PC-9 (cell line): ENCODE measurements at regions not wholly inside any gene's neighbourhood (a gene's known extent, or its start where the extent isn't known, plus 50 kb on each side); places are given as distances from the start of the nearest gene placed in this dataset.

Experiments used
- BruUV-seq: library from RNA; stranded (reverse); fragments of 400-500 nt; replicated peaks from 2 replicates; lab custom pipeline; 2021; lab: Mats Ljungman, UMichigan
- CTCF ChIA-PET: fragments of 300-600 bp; sonication (Branson Sonifier 250); formaldehyde crosslinking; loops from one replicate; lab custom pipeline; 2022; ENCODE audit warnings: antibody characterized with exemption; lab: Charles Lee
- POLR2A ChIA-PET: fragments of 300-600 bp; sonication (Branson Sonifier 250); formaldehyde crosslinking; loops from one replicate; lab custom pipeline; 2022; ENCODE audit warnings: antibody characterized with exemption; ENCODE audit not compliant: unreplicated experiment; lab: Charles Lee
- DNase-seq, 2 experiments: peaks; one replicate each; pipeline versions ENCODE4 v3.0.0 to v3.0.0-alpha.2; 2015 to 2022; ENCODE audit warnings: mixed read lengths in 1 of 2
- H2AFZ ChIP-seq: fragments of 200-600 bp; sonication (generic); 2 replicates; pipeline ENCODE4 v1.8.1; 2017; ENCODE audit warnings: antibody characterized with exemption
- H3F3A ChIP-seq: fragments of 200-600 bp; sonication (generic); 2 replicates; pipeline ENCODE4 v1.8.1; 2017; ENCODE audit warnings: antibody characterized with exemption, mild to moderate bottlenecking, low read depth; ENCODE audit not compliant: insufficient read depth
- H3K27ac ChIP-seq: fragments of 200-600 bp; sonication (generic); 2 replicates; pipeline ENCODE4 v1.6.1; 2016; ENCODE audit warnings: mixed run types
- H3K27me3 ChIP-seq: fragments of 200-600 bp; sonication (generic); 2 replicates; pipeline ENCODE4 v1.6.1; 2016; ENCODE audit warnings: low read depth, mixed run types; ENCODE audit not compliant: insufficient read depth
- H3K36me3 ChIP-seq: fragments of 200-600 bp; sonication (generic); 2 replicates; pipeline ENCODE4 v1.6.1; 2016; ENCODE audit warnings: low read depth, mixed run types
- H3K4me1 ChIP-seq: fragments of 200-600 bp; sonication (generic); replicated peaks from 2 replicates; pipeline ENCODE4 v1.6.1; 2016; ENCODE audit warnings: mixed run types; ENCODE audit not compliant: insufficient read depth
- H3K4me2 ChIP-seq: fragments of 200-600 bp; sonication (generic); 2 replicates; pipeline ENCODE4 v1.6.1; 2017; ENCODE audit warnings: mixed run types
- H3K4me3 ChIP-seq: fragments of 200-600 bp; sonication (generic); 2 replicates; pipeline ENCODE4 v1.6.1; 2016; ENCODE audit warnings: mixed run types
- H3K79me2 ChIP-seq: fragments of 200-600 bp; sonication (generic); 2 replicates; pipeline ENCODE4 v1.6.1; 2017; ENCODE audit warnings: low read depth, mixed run types
- H3K9me2 ChIP-seq: fragments of 200-600 bp; sonication (generic); 2 replicates; pipeline ENCODE4 v1.8.1; 2017; ENCODE audit warnings: mild to moderate bottlenecking; ENCODE audit not compliant: insufficient read depth
- H3K9me3 ChIP-seq: fragments of 200-600 bp; sonication (generic); 2 replicates; pipeline ENCODE4 v1.8.1; 2016; ENCODE audit warnings: low read depth; ENCODE audit not compliant: insufficient read depth
- H4K20me1 ChIP-seq: fragments of 200-600 bp; sonication (generic); 2 replicates; pipeline ENCODE4 v1.8.1; 2017; ENCODE audit not compliant: insufficient read depth
- EZH2 ChIP-seq: fragments of 200-600 bp; sonication (generic); IDR thresholded peaks from 2 replicates; pipeline ENCODE4 v1.8.0; 2017; ENCODE audit warnings: antibody characterized with exemption, low read depth
- intact Hi-C: fragments of 100-400 bp; cut with micrococcal nuclease; formaldehyde crosslinking; loops from one replicate; pipeline ENCODE4 v1.10.0; 2022; ENCODE audit not compliant: unreplicated experiment
- TF ChIP-seq, protein P1 (sequence below): fragments of 200-600 bp; sonication (generic); conservative IDR thresholded peaks from 2 replicates; pipeline ENCODE4 v1.6.1; 2017; ENCODE audit warnings: mixed run types, antibody characterized with exemption, mild to moderate bottlenecking, moderate library complexity

DNA sequence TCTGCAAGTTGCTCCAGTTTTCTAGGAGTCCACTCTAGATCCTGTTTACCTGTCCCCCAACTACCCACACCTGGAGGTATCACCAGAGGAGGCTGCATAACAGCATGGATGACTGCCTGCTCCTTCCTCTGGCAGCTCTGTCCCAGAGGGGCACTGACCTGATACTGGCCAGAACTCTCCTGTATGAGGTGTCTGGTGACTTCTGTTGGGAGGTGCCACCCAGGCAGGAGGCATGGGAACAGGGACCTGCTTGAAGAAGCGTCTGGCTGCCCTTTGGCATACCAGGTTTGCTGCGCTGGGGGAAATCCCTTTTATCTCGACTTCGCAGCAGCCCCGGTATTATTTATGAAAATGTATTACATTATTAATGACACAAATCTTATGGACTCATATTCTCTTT, 1163.6 kb downstream of the NSUN3 start:
- Histone ChIP-seq H3K79me2 (no peaks in the 10 kb centered on the region), H3F3A (no peaks in the 10 kb centered on the region), H3K4me1 (no peaks in the 10 kb centered on the region), H3K9me3 (peaks cover 5% of the 10 kb centered on the region), H3K4me2 (no peak overlapping the region), H3K4me3 (no peak overlapping the region), H3K36me3 (no peaks in the 10 kb centered on the region), H4K20me1 (no peaks in the 10 kb centered on the region), H3K9me2 (no peaks in the 10 kb centered on the region), H3K27me3 (no peaks in the 10 kb centered on the region), H2AFZ (no peak overlapping the region), H3K27ac (no peak overlapping the region)
- CTCF ChIA-PET = no interaction called here
- POLR2A ChIA-PET = no interaction called here
- no peak for DNase-seq
- TF ChIP-seq, protein P1, sequence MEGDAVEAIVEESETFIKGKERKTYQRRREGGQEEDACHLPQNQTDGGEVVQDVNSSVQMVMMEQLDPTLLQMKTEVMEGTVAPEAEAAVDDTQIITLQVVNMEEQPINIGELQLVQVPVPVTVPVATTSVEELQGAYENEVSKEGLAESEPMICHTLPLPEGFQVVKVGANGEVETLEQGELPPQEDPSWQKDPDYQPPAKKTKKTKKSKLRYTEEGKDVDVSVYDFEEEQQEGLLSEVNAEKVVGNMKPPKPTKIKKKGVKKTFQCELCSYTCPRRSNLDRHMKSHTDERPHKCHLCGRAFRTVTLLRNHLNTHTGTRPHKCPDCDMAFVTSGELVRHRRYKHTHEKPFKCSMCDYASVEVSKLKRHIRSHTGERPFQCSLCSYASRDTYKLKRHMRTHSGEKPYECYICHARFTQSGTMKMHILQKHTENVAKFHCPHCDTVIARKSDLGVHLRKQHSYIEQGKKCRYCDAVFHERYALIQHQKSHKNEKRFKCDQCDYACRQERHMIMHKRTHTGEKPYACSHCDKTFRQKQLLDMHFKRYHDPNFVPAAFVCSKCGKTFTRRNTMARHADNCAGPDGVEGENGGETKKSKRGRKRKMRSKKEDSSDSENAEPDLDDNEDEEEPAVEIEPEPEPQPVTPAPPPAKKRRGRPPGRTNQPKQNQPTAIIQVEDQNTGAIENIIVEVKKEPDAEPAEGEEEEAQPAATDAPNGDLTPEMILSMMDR = no peak
- TF ChIP-seq EZH2 = no peak
- intact Hi-C loops = no loop called here
- no TSS peak for BruUV-seq

DNA sequence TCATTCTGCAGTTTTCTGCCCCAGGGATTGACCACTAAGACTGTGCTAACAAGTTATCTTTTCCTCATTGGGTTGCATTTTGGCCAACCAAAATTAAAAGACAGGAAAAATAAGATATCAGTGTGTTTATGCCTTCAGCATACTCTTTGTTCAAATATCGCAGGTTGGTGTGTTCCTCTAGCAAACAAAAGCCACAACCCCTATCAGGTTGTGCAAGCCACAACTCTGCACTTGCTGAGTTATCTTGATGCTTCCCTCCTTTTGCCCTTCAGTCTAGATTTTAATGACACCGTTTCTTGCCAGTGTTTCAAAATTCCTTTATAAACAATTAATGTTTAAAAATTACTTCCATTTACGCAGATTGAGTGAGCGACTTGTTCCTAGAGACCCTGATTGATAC, 1164.2 kb downstream of the NSUN3 start:
- BruUV-seq = no TSS peak
- ChIA-PET CTCF (no interaction called here), POLR2A (no interaction called here)

DNA sequence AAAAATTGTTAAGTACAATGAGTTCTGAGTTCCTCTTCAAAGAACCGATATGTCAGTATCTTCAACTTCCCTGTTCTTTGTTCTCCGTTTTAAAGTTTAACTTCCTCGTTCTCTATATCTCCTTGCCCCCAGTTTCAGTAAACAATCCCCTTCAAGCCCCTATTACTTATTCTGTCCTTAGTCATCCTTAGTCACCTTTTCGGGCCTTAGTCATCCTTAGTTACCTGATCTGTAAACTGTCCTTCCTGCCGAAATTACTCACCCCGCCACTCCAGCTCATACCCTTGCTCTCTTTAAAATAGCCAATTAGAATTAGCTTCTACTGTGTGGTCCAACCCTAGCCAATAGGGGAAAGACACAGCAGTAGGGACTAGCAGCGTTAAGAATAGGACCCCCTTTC, 1165.6 kb downstream of the NSUN3 start:
- H3F3A ChIP-seq = no peaks in the 10 kb centered on the region
- ChIA-PET CTCF (no interaction called here), POLR2A (no interaction called here)
- H3K9me2 ChIP-seq = no peaks in the 10 kb centered on the region
- H3K36me3 ChIP-seq = no peaks in the 10 kb centered on the region
- no peaks in the 10 kb centered on the region for H4K20me1 ChIP-seq
- H3K27me3 ChIP-seq = no peaks in the 10 kb centered on the region
- H3K4me3 ChIP-seq = no peak overlapping the region
- intact Hi-C loops = no loop called here
- H3K4me1 ChIP-seq = no peaks in the 10 kb centered on the region
- no peak for DNase-seq
- peaks cover 5% of the 10 kb centered on the region for H3K9me3 ChIP-seq
- no TSS peak for BruUV-seq
- H2AFZ ChIP-seq = no peak overlapping the region
- TF ChIP-seq EZH2 = no peak
- TF ChIP-seq, protein P1 = no peak
- H3K4me2 ChIP-seq = no peak overlapping the region
- no peaks in the 10 kb centered on the region for H3K79me2 ChIP-seq
- no peak overlapping the region for H3K27ac ChIP-seq

More for the DNA sequence above, 1164.2 kb downstream of the NSUN3 start:
- peaks cover 5% of the 10 kb centered on the region for H3K9me3 ChIP-seq
- H3K27me3 ChIP-seq = no peaks in the 10 kb centered on the region
- no peaks in the 10 kb centered on the region for H3K4me1 ChIP-seq
- H3K36me3 ChIP-seq = no peaks in the 10 kb centered on the region
- H3K4me3 ChIP-seq = no peak overlapping the region
- no peak overlapping the region for H3K27ac ChIP-seq
- TF ChIP-seq, protein P1 = no peak
- TF ChIP-seq EZH2 = no peak
- no peaks in the 10 kb centered on the region for H4K20me1 ChIP-seq
- H3K9me2 ChIP-seq = no peaks in the 10 kb centered on the region
- H3K4me2 ChIP-seq = no peak overlapping the region
- DNase-seq = no peak
- H3F3A ChIP-seq = no peaks in the 10 kb centered on the region
- H2AFZ ChIP-seq = no peak overlapping the region
- H3K79me2 ChIP-seq = no peaks in the 10 kb centered on the region
- intact Hi-C loops = no loop called here
